GM23338 (cell line): ENCODE measurements at regions not wholly inside any gene's neighbourhood (a gene's known extent, or its start where the extent isn't known, plus 50 kb on each side); places are given as distances from the start of the nearest gene placed in this dataset.

Experiments used
- ATAC-seq: fragments of 200-7000 bp; cut with Tn5 transposase; 3 replicates; pipeline ENCODE4 v1.9.1; 2020
- DNase-seq: peaks from one replicate; pipeline ENCODE4 v3.0.0-alpha.2; 2015; ENCODE audit warnings: low spot score
- H2AFZ ChIP-seq: fragments of 200-600 bp; sonication (generic); 2 replicates; pipeline ENCODE4 v1.8.0; 2016; ENCODE audit warnings: antibody characterized with exemption, mild to moderate bottlenecking, moderate library complexity
- H3F3A ChIP-seq: fragments of 200-600 bp; sonication (generic); replicated peaks from 2 replicates; pipeline ENCODE4 v1.8.0; 2017; ENCODE audit warnings: antibody characterized with exemption, mixed run types, low read depth
- H3K27ac ChIP-seq: fragments of 200-600 bp; sonication (generic); 2 replicates; pipeline ENCODE4 v1.6.1; 2016; ENCODE audit warnings: low read depth
- H3K27me3 ChIP-seq: fragments of 200-600 bp; sonication (generic); 2 replicates; pipeline ENCODE4 v1.8.0; 2016; ENCODE audit warnings: mild to moderate bottlenecking, mixed run types, moderate library complexity; ENCODE audit not compliant: insufficient read depth
- H3K36me3 ChIP-seq: fragments of 200-600 bp; sonication (generic); 2 replicates; pipeline ENCODE4 v1.8.0; 2016; ENCODE audit warnings: mild to moderate bottlenecking; ENCODE audit not compliant: insufficient read depth
- H3K4me1 ChIP-seq: fragments of 200-600 bp; sonication (generic); 2 replicates; pipeline ENCODE4 v1.8.0; 2016; ENCODE audit warnings: mild to moderate bottlenecking, moderate library complexity; ENCODE audit not compliant: insufficient read depth
- H3K4me2 ChIP-seq: fragments of 200-600 bp; sonication (generic); 2 replicates; pipeline ENCODE4 v1.7.1; 2017; ENCODE audit warnings: mixed run types
- H3K4me3 ChIP-seq: fragments of 200-600 bp; sonication (generic); 2 replicates; pipeline ENCODE4 v1.6.1; 2016; ENCODE audit warnings: mixed run types
- H3K79me2 ChIP-seq: fragments of 200-600 bp; sonication (generic); replicated peaks from 2 replicates; pipeline ENCODE4 v1.8.0; 2017; ENCODE audit warnings: mild to moderate bottlenecking; ENCODE audit not compliant: insufficient read depth
- H3K9me2 ChIP-seq: fragments of 200-600 bp; sonication (generic); 2 replicates; pipeline ENCODE4 v1.8.0; 2017; ENCODE audit not compliant: insufficient read depth
- H4K20me1 ChIP-seq: fragments of 200-600 bp; sonication (generic); replicated peaks from 2 replicates; pipeline ENCODE4 v1.8.0; 2017; ENCODE audit warnings: mild to moderate bottlenecking; ENCODE audit not compliant: insufficient read depth
- H3K27ac Mint-ChIP-seq: 2 replicates; pipeline ENCODE4 v1.8.0; 2020; ENCODE audit warnings: inconsistent platforms, mild to moderate bottlenecking, moderate library complexity, mixed read lengths
- H3K27me3 Mint-ChIP-seq: 3 replicates; pipeline ENCODE4 v1.8.0; 2022; ENCODE audit warnings: low read depth, mild to moderate bottlenecking, moderate library complexity, mixed read lengths, inconsistent platforms; ENCODE audit not compliant: insufficient read depth, poor library complexity
- H3K36me3 Mint-ChIP-seq: 3 replicates; pipeline ENCODE4 v1.8.0; 2021; ENCODE audit warnings: low read depth, mild to moderate bottlenecking, inconsistent platforms, moderate library complexity, mixed read lengths
- H3K4me1 Mint-ChIP-seq: 3 replicates; pipeline ENCODE4 v1.8.0; 2020; ENCODE audit warnings: mild to moderate bottlenecking, inconsistent platforms, mixed read lengths
- H3K4me3 Mint-ChIP-seq: 3 replicates; pipeline ENCODE4 v1.8.0; 2021; ENCODE audit warnings: moderate library complexity, mild to moderate bottlenecking, inconsistent platforms, mixed read lengths
- H3K9me3 Mint-ChIP-seq: 3 replicates; pipeline ENCODE4 v1.8.0; 2020; ENCODE audit warnings: moderate library complexity, mild to moderate bottlenecking, inconsistent platforms, mixed read lengths
- EZH2 ChIP-seq: fragments of 200-600 bp; sonication (generic); IDR thresholded peaks from one replicate; pipeline ENCODE4 v1.8.0; 2017; ENCODE audit warnings: antibody characterized with exemption, mild to moderate bottlenecking, low read depth; ENCODE audit not compliant: unreplicated experiment
- NANOG ChIP-seq: IDR thresholded peaks from 2 replicates; pipeline ENCODE4 v1.6.1; 2016; ENCODE audit warnings: antibody characterized with exemption, borderline replicate concordance
- POLR2AphosphoS5 ChIP-seq: IDR thresholded peaks from 2 replicates; pipeline ENCODE4 v1.6.1; 2016; ENCODE audit warnings: antibody characterized with exemption, low read depth
- STAT1 ChIP-seq: IDR thresholded peaks from one replicate; pipeline ENCODE4 v1.6.1; 2016; ENCODE audit warnings: antibody characterized with exemption; ENCODE audit not compliant: unreplicated experiment
- ZNF114 ChIP-seq: fragments of 250-450 bp; sonication (Bioruptor Pico); IDR thresholded peaks from 2 replicates; pipeline ENCODE4 v1.5.0; 2020; ENCODE audit warnings: mild to moderate bottlenecking, moderate library complexity
- TF ChIP-seq, protein P1 (sequence below): fragments of 250-450 bp; sonication (Bioruptor Pico); IDR thresholded peaks from 2 replicates; pipeline ENCODE4 v1.5.0; 2020; ENCODE audit warnings: mild to moderate bottlenecking, moderate library complexity
- TF ChIP-seq, protein P2 (sequence below): IDR thresholded peaks from one replicate; pipeline ENCODE4 v1.6.1; 2018; ENCODE audit warnings: antibody characterized with exemption; ENCODE audit not compliant: unreplicated experiment
- TF ChIP-seq, protein P3 (sequence below), 2 experiments: fragments of 200-600 bp in 1 of 2; sonication (generic) in 1 of 2; conservative IDR thresholded peaks; 2 replicates each; pipeline versions ENCODE4 v1.5.1 to v1.6.1; 2016 to 2017; ENCODE audit warnings: antibody characterized with exemption in 2 of 2, low read depth in 2 of 2, mild to moderate bottlenecking in 2 of 2, moderate library complexity in 1 of 2

DNA sequence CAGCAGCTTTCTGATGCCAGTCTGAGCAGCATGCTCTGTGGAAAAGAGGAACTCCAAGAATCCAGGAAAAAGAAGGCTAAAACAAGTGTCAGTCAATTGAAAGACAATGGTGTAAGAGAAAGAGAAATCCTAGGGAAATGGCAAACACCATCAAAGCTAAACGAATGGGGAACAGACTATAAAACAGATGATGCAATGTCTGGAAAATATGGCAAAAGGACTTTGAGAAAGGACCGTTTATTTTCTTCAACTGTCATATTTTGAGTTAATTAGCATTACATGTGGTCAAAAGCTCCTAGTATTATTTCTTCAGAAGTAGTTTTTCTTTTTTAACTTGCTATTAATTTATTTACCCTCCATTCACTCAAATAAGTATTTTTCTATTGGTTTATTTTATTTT, 465.2 kb downstream of the LRRC70 start:
- Mint-ChIP-seq H3K27me3 (peaks cover 5% of the 10 kb centered on the region), H3K9me3 (no peaks in the 10 kb centered on the region; the same call in 2 of the 3 replicates), H3K4me1 (peaks cover 4% of the 10 kb centered on the region; the same call in 2 of the 3 replicates), H3K4me3 (no peak overlapping the region), H3K27ac (no peak overlapping the region), H3K36me3 (no peaks in the 10 kb centered on the region)
- H3F3A ChIP-seq = no peaks in the 10 kb centered on the region
- no peaks in the 10 kb centered on the region for H3K27me3 ChIP-seq
- H3K36me3 ChIP-seq = no peaks in the 10 kb centered on the region
- no peak for ATAC-seq
- DNase-seq = peak; percentile 13
- H4K20me1 ChIP-seq = no peaks in the 10 kb centered on the region
- H3K4me1 ChIP-seq = no peaks in the 10 kb centered on the region
- H2AFZ ChIP-seq = peak overlapping the region; percentile 19; the same call in 1 of the 2 replicates
- no peaks in the 10 kb centered on the region for H3K79me2 ChIP-seq
- no peak overlapping the region for H3K4me2 ChIP-seq
- TF ChIP-seq, protein P1, sequence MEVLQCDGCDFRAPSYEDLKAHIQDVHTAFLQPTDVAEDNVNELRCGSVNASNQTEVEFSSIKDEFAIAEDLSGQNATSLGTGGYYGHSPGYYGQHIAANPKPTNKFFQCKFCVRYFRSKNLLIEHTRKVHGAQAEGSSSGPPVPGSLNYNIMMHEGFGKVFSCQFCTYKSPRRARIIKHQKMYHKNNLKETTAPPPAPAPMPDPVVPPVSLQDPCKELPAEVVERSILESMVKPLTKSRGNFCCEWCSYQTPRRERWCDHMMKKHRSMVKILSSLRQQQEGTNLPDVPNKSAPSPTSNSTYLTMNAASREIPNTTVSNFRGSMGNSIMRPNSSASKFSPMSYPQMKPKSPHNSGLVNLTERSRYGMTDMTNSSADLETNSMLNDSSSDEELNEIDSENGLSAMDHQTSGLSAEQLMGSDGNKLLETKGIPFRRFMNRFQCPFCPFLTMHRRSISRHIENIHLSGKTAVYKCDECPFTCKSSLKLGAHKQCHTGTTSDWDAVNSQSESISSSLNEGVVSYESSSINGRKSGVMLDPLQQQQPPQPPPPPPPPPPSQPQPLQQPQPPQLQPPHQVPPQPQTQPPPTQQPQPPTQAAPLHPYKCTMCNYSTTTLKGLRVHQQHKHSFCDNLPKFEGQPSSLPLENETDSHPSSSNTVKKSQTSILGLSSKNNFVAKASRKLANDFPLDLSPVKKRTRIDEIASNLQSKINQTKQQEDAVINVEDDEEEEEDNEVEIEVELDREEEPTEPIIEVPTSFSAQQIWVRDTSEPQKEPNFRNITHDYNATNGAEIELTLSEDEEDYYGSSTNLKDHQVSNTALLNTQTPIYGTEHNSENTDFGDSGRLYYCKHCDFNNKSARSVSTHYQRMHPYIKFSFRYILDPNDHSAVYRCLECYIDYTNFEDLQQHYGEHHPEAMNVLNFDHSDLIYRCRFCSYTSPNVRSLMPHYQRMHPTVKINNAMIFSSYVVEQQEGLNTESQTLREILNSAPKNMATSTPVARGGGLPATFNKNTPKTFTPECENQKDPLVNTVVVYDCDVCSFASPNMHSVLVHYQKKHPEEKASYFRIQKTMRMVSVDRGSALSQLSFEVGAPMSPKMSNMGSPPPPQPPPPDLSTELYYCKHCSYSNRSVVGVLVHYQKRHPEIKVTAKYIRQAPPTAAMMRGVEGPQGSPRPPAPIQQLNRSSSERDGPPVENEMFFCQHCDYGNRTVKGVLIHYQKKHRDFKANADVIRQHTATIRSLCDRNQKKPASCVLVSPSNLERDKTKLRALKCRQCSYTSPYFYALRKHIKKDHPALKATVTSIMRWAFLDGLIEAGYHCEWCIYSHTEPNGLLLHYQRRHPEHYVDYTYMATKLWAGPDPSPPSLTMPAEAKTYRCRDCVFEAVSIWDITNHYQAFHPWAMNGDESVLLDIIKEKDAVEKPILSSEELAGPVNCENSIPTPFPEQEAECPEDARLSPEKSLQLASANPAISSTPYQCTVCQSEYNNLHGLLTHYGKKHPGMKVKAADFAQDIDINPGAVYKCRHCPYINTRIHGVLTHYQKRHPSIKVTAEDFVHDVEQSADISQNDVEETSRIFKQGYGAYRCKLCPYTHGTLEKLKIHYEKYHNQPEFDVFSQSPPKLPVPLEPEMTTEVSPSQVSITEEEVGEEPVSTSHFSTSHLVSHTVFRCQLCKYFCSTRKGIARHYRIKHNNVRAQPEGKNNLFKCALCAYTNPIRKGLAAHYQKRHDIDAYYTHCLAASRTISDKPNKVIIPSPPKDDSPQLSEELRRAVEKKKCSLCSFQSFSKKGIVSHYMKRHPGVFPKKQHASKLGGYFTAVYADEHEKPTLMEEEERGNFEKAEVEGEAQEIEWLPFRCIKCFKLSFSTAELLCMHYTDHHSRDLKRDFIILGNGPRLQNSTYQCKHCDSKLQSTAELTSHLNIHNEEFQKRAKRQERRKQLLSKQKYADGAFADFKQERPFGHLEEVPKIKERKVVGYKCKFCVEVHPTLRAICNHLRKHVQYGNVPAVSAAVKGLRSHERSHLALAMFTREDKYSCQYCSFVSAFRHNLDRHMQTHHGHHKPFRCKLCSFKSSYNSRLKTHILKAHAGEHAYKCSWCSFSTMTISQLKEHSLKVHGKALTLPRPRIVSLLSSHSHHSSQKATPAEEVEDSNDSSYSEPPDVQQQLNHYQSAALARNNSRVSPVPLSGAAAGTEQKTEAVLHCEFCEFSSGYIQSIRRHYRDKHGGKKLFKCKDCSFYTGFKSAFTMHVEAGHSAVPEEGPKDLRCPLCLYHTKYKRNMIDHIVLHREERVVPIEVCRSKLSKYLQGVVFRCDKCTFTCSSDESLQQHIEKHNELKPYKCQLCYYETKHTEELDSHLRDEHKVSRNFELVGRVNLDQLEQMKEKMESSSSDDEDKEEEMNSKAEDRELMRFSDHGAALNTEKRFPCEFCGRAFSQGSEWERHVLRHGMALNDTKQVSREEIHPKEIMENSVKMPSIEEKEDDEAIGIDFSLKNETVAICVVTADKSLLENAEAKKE (CRISPR knock-in tag) = no peak
- TF ChIP-seq, protein P2, sequence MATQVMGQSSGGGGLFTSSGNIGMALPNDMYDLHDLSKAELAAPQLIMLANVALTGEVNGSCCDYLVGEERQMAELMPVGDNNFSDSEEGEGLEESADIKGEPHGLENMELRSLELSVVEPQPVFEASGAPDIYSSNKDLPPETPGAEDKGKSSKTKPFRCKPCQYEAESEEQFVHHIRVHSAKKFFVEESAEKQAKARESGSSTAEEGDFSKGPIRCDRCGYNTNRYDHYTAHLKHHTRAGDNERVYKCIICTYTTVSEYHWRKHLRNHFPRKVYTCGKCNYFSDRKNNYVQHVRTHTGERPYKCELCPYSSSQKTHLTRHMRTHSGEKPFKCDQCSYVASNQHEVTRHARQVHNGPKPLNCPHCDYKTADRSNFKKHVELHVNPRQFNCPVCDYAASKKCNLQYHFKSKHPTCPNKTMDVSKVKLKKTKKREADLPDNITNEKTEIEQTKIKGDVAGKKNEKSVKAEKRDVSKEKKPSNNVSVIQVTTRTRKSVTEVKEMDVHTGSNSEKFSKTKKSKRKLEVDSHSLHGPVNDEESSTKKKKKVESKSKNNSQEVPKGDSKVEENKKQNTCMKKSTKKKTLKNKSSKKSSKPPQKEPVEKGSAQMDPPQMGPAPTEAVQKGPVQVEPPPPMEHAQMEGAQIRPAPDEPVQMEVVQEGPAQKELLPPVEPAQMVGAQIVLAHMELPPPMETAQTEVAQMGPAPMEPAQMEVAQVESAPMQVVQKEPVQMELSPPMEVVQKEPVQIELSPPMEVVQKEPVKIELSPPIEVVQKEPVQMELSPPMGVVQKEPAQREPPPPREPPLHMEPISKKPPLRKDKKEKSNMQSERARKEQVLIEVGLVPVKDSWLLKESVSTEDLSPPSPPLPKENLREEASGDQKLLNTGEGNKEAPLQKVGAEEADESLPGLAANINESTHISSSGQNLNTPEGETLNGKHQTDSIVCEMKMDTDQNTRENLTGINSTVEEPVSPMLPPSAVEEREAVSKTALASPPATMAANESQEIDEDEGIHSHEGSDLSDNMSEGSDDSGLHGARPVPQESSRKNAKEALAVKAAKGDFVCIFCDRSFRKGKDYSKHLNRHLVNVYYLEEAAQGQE = no peak
- TF ChIP-seq EZH2 (no peak), POLR2AphosphoS5 (no peak), ZNF114 (CRISPR knock-in tag) (no peak), STAT1 (no peak), NANOG (no peak)
- TF ChIP-seq, protein P3, sequence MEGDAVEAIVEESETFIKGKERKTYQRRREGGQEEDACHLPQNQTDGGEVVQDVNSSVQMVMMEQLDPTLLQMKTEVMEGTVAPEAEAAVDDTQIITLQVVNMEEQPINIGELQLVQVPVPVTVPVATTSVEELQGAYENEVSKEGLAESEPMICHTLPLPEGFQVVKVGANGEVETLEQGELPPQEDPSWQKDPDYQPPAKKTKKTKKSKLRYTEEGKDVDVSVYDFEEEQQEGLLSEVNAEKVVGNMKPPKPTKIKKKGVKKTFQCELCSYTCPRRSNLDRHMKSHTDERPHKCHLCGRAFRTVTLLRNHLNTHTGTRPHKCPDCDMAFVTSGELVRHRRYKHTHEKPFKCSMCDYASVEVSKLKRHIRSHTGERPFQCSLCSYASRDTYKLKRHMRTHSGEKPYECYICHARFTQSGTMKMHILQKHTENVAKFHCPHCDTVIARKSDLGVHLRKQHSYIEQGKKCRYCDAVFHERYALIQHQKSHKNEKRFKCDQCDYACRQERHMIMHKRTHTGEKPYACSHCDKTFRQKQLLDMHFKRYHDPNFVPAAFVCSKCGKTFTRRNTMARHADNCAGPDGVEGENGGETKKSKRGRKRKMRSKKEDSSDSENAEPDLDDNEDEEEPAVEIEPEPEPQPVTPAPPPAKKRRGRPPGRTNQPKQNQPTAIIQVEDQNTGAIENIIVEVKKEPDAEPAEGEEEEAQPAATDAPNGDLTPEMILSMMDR (conservative IDR thresholded peaks at IDR 0.05; ENCODE audit: low read depth in 2 of 2) = no peak
- 0 out of 2 replicates have a peak, but pooled peaks cover 3% of the 10 kb centered on the region for H3K9me2 ChIP-seq
- H3K4me3 ChIP-seq = no peak overlapping the region
- no peak overlapping the region for H3K27ac ChIP-seq
